Retinal pigment epithelial cell (primary cell): ENCODE measurements at regions not wholly inside any gene's neighbourhood (a gene's known extent, or its start where the extent isn't known, plus 50 kb on each side); places are given as distances from the start of the nearest gene placed in this dataset.
"Not testable (repeated sequence)": the region's sequence is repeated elsewhere in the genome, so short reads cannot be mapped to it uniquely, and the experiment has no call there.

Source experiments
- DNase-seq: peaks from one replicate; pipeline ENCODE4 v3.0.0-alpha.2; 2010; ENCODE audit warnings: low read depth
- H3K4me3 ChIP-seq: 2 replicates; pipeline ENCODE4 v1.5.1; 2011; ENCODE audit warnings: mild to moderate bottlenecking, low read length, control low read depth, moderate library complexity
- TF ChIP-seq, protein P1 (sequence below): conservative IDR thresholded peaks from 2 replicates; pipeline ENCODE4 v1.5.1; 2011; ENCODE audit warnings: low read depth, low read length, control low read depth, inconsistent platforms

DNA sequence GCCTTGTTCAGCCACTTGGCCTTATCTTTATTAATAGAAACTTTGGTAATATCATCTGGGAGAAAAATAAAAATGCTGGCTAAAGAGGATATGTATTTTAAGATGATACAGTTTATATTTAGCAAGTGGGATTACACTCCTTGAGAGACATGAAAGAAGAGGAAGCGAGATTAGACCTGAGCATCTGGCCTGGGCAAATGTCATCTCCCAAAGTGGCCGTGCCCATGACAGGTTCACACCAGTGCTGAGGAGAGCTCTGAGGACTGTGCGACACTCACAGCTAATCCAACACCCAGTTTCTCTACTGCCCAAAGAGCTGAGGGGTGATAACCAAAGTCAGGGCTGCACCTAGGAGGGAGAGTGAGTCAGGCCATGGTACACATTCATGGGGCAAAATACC, 121.7 kb upstream of the DUSP10 start:
- H3K4me3 ChIP-seq: no peak overlapping the region
- TF ChIP-seq, protein P1, sequence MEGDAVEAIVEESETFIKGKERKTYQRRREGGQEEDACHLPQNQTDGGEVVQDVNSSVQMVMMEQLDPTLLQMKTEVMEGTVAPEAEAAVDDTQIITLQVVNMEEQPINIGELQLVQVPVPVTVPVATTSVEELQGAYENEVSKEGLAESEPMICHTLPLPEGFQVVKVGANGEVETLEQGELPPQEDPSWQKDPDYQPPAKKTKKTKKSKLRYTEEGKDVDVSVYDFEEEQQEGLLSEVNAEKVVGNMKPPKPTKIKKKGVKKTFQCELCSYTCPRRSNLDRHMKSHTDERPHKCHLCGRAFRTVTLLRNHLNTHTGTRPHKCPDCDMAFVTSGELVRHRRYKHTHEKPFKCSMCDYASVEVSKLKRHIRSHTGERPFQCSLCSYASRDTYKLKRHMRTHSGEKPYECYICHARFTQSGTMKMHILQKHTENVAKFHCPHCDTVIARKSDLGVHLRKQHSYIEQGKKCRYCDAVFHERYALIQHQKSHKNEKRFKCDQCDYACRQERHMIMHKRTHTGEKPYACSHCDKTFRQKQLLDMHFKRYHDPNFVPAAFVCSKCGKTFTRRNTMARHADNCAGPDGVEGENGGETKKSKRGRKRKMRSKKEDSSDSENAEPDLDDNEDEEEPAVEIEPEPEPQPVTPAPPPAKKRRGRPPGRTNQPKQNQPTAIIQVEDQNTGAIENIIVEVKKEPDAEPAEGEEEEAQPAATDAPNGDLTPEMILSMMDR: no peak
- DNase-seq: no peak

DNA sequence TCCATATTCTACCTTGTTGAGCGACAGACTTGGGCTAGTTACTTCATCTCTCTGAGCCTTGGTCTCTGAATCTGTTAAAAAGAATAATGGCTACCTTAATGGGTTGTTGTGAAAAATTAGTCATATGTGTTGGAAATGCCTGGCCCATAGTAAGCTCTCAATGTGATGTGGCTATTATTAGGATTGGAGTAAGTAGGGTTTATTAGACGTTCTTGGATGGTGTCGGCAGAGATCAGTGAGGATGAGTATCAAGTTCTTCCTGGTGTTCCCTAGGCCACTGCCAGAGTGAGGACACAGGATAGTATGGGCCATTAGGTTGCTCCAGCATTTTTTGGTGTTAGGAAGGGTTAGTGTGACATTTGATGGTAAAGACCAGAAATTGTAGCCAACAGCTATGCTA, 121.1 kb upstream of the DUSP10 start:
- no peak overlapping the region for H3K4me3 ChIP-seq
- TF ChIP-seq, protein P1: no peak
- DNase-seq: no peak

DNA sequence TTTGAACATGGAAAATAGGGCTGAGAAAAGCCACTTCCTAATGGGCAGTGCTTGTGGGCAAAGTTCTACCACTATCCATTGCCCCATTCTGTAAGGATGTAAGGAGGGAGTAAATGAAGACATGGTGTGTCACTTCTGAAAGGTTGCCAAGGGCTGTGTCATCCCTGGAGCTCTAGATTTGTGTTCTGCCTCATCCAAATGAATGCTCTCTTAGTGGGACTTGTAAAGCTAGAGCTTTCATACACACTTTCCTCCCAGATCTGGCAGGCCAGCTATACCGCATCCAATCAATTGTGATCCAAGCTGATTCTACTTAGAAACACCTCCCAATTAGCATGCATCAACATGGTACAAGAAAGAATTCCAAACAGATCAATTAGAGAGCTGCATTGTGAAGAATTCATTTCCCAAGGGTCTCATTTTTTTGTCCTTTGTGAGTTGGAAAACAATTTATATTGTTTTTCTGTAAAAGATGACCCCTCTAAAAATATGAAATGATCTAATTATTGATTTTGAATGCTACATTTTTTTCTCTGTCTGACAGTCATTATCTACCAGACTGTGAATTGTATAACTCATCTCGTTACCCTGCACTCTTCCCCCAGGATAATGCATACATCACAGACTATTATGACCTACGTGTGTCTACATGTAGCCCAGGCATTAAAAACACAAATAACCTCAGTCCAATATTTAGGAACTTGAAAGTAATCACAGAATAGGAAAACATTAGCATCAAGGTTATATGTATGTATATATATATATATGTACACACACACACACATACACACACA, 117.1 kb upstream of the DUSP10 start:
- H3K4me3 ChIP-seq: no peak overlapping the region

DNA sequence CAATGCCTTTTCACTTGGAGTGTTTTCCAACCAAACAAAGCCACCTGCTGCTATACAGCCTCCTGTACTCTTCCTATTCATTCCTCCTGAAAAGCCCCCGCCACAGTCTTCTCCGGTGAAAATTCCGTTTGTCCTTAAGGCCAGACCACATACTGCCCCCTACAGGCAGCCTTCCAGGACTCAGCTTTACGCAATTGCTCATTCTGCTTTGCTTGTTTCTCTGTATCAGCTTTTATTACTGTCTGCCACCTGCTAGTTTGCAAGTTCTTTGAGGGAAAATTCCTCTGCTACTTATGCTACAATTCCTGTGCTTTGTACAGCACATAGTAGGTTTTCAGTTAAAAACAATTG, 115.2 kb upstream of the DUSP10 start:
- H3K4me3 ChIP-seq, DNase-seq: not testable (repeated sequence)

More for the DNA sequence above, 117.1 kb upstream of the DUSP10 start:
- DNase-seq: no peak
- TF ChIP-seq, protein P1: no peak

DNA sequence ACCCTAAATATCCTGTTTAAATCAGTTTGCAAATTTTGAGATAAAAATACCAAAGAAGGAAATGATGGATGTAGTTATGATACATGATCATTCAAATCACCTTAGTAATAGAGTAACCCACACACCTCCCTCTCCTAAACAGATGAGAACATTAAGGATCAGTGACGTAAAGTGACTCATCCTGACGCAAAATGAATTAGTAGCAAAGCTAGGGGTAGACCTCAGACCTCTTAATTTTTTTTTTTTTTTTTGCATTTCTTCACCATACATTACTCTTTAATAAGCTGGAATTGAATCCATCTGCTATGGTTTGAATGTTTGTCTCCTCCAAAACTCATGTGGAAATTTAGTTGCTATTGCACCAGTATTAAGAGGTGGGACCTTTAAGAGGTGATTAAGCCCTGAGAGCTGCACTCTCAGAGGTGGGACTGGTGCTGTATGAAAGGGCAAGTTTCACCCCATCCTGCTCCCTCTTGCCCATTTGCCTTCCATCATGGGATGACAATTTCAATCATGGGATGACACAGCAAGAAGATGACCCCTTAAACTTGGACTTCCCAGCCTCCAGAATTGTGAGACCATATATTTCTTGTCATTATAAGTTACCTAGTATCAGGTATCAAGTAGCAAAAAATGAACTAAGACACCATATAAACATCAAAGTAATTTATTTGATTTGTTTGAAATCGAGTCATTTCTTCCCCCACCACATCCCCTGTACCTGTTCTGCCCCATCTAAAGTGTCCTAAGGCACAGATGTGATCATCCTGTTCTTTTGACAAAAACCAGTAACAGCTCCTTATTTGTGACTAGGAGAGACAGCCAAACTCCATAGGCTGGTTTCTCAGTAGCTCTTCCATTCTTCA, 114.6 kb upstream of the DUSP10 start:
- DNase-seq: no peak
- H3K4me3 ChIP-seq: no peak overlapping the region
- TF ChIP-seq, protein P1: no peak

DNA sequence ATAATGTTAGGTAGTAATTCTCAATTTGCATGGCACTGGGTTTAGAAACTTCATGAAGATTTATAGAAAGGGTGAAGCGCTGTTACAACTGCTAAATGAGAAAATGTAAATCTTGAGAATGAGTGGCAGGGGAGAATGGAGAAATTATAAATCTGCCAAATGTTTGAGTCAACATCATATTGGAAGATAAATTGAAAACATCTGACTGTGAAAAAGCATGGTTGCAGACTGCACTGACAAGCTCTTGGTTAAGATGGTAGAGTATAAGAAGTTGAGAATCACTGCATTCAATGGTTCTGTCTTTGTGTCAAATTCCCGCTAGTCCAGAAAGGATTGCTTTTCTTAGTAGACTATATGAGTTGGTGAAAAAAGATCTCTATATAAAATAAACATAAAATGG, 113.3 kb upstream of the DUSP10 start:
- DNase-seq: no peak
- H3K4me3 ChIP-seq: no peak overlapping the region

DNA sequence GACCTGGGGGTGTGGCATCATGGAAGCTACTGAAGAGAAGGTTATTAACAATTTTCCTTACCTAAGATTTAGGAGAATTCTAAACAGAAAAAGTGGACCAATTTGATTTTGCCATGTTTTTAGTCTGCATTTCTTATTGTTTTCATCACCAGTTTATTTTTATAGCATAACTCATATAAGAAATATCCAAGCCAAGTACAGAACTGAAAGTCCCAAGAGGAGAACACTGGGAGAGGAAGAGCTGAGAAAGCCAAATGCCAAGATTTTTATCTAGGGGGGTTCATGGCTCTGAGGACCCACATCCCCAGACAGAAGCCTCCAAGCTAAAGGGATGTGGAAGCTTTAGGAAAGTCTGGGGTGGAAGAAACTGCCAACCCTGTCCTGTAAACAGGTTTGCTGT, 109.4 kb upstream of the DUSP10 start:
- H3K4me3 ChIP-seq: no peak overlapping the region
- TF ChIP-seq, protein P1: no peak
- DNase-seq: no peak

More for the DNA sequence above, 113.3 kb upstream of the DUSP10 start:
- TF ChIP-seq, protein P1: no peak
